Superior temporal gyrus (tissue), 1 donor: ENCODE measurements at regions not wholly inside any gene's neighbourhood (a gene's known extent, or its start where the extent isn't known, plus 50 kb on each side); places are given as distances from the start of the nearest gene placed in this dataset.
"Not testable (repeated sequence)": the region's sequence is repeated elsewhere in the genome, so short reads cannot be mapped to it uniquely, and the experiment has no call there.

Experiments
- DNase-seq: peaks from one replicate; pipeline ENCODE4 v3.0.0-alpha.2; 2016; ENCODE audit errors: extremely low spot score

DNA sequence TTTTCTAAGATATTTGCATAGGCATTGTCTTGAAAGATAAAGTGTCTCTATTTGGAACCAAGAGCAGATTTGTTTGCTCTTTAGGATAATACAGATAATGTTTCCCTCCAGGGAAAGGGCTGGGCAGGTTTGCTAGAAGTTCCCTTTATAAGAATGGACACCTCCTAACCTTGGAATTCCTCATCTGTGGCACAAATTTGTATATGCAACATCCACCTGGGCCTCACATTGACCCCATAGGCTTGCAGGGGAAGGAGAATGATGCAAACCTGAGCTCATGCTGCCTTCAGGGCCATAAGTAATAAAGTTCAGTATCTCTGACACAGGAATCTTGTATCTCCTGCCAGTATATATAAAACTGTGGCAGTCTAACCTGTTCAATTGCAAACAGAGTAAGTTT is 508.4 kb upstream of the MIR17HG start:
- no peak for DNase-seq

DNA sequence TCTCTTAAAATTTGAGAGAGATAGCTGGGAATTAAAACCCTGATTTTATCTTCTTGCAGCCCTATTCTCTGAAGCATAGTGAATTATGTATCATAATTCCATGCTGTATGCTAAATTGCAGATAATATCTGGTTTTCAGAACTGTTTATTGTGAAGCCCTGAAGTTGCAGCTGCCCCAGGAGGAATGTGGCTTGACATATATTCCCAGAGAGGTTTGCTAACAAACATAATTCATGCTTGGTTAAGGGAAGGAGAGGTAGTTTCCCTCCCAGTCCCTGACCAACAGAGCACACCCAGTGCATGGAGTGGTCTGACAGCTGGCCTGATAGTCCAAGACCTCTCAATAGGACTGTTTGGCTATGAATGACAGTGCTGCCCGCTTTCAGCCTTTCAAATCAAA is 500.6 kb upstream of the MIR17HG start:
- no peak for DNase-seq

DNA sequence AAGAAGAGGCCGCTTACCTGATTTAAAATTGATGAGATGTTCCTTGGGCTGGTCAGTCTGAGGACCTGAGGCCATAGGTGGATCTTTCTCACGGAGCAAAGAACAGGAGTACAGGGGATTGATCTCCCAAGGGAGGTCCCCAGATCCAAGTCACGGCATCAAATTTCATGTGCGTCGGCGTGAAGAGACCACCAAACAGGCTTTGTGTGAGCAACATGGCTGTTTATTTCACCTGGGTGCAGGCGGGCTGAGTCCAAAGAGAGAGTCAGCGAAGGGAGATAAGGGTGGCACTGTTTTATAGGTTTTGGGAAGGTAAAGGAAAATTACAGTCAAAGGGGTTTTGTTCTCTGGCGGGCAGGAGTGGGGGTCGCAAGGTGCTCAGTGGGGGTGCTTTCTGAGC is 493.8 kb upstream of the MIR17HG start:
- DNase-seq, result not testable (repeated sequence)

DNA sequence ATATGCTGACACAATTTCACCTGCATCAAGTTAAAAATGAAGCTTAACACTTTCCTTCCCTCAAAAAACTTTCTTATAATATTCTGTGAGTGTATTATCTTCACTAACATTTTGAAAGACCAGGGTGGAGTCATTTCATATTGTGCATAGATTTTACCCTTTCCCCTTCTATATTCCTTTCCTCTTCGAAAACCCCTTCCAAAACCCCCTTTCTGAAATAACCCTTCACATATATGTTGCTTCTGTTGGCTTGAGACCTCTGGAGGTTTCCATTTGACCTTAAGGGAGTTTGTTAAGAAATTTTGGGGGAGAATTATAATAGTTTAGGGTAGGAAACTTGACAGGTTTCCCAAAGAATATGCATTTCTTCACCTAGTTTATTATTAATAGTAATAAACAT is 489.6 kb upstream of the MIR17HG start:
- no peak for DNase-seq

DNA sequence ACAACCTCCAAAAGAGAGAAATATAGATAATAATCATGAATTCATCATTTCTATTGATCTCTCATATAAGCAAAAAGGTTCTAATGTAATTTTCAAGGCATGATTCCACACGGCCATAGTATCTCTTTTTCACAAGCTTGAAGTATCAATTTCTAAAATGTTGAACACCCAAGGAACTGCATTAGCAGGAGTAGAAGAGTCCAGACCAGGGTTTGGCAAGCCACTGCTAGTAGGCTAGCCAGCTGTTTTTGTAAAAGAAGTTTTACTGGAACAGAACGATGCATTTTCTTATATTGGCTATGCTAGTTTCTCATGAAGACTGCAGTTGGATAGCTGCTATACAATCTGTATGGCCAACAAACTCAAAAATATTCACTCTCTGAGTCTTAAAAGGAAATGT is 481.5 kb upstream of the MIR17HG start:
- DNase-seq, result no peak

DNA sequence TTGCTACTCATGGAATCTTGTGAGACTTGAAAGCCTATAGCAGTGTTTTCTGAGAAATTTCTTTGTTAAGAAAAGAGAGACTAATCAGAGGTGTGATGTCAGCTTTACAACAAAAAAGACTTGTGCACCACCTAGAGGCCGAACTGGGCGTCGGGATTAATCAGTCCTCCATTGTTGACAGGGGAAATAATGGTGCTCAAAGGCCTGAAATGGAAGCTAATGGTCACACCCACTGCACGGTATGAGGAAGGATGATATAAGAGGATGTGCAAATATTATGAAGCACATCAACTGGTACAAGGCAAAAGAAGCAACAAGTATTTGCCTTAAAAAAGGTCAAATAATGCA is 480.2 kb upstream of the MIR17HG start:
- peak; percentile 75 for DNase-seq

DNA sequence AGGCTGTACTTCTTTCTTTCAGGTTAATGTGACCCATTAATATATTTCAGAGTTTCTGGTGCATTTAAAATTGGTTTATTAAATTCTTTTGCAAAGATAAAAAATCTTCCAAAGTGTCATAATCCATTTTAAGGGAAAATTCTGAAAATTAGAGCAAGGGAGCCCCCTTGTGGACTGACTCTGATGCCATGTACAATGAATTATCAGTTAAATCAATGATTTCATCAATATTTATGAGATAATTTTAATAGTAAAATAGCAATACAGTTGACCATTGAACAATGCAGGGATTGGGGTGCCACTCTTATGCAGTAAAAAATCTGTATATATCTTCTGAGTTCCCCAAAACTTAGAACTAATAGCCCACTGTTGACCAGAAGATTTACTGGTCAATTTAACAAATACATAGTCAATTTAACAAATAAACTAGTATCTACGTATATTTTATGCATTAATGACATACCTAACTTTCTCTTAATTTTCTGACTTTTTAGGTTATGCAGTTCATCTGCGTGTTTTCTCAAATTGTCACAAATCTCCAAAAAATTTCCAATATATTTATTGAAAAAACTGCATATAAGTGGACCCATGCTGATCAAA is 479.1 kb upstream of the MIR17HG start:
- DNase-seq, result peak; percentile 72

DNA sequence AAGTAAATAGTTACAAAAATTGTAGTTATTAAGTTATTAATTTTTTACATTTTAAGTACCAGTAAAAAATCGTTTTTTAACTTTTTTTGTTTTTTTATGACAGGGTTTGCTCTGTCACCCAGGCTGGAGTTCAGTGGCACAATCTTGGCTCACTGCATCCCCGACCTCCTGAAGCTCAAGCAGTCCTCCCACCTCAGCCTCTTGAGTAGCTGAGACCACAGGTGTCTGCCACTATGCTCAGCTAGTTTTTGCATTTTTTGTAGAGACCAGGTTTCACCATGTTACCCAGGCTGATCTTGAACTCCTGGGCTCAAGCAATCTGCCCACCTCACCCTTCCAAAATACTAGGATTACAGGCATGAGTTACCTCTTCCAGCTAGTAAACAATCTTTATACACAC is 477.9 kb upstream of the MIR17HG start:
- no peak for DNase-seq

DNA sequence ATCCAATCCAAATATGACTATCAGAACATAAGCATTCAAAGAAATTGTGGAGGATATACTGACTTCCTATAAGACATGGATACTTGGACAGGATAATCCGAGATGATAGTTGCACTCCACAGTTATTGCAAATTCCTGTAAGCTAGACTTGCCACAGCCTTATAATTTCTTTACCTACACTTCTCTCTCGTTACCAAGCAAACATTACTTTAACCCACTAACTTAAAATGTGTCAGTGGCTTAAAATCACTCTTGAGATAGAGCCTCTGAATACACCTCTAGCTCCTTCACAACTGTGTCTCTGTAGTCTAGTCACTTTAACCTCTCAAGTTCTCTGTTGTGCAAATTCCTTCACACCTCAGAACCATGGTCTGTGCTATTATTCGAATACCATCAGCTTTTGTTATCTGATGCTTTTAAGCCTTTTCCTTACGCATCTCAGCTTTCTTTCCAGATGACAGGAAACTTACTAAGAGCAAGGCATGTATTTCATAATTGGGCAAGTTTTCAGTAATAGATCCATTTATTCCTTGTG is 474.9 kb upstream of the MIR17HG start:
- DNase-seq, result no peak

DNA sequence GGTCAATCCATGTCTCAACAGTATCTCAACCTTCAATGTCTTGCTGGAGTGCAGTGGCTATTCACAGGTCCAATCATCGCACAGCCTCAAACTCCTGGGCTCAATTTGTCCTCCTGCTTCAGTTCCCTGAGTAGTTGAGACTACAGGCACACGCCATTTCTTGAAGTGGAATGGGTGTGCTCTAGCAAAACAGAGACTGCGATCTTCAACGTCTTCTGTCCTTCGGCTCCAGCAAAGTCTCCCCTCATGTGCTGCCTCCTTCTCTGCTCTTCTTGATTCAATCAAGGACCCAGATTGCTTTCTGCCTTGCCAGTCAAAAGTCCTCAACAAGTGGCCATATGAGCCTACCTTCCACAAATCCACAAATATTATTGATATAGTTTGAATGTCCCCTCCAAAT is 466.7 kb upstream of the MIR17HG start:
- no peak for DNase-seq

DNA sequence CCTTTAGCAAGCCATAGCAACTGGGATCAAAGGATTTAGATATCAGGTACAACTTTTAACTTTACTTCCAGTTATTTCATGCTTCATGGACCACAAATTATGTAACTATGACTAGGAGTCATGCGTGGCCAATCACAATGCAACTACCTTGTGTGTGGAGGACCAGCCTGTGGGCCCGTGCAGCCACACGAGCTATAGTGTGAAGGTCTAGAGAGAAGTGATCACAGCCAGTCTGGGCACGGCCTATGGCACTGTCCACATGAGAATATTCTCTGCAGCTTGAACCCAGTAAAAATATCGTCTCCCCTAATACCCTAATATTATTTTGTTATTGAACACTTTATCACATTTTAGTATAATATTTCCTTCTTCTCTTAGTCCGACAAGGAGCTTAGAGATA is 464.9 kb upstream of the MIR17HG start:
- DNase-seq, result no peak

DNA sequence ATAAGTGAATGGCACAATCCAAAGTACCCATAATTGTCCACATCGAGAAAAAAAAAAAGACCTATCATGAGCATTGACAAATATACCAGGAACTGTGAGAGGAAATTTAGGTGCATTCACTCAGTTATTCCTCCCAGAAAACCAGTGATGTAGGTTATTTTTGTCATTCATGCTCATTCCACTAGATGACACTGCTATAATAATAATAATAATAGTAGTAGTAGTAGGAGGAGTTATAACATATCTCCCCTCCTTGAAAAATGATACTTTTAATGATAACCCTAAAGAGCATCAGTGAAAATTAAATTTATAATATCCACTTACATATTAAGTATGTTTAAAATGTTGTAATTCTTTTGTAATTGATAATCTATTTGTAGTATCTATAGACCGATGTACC is 463.9 kb upstream of the MIR17HG start:
- no peak for DNase-seq

DNA sequence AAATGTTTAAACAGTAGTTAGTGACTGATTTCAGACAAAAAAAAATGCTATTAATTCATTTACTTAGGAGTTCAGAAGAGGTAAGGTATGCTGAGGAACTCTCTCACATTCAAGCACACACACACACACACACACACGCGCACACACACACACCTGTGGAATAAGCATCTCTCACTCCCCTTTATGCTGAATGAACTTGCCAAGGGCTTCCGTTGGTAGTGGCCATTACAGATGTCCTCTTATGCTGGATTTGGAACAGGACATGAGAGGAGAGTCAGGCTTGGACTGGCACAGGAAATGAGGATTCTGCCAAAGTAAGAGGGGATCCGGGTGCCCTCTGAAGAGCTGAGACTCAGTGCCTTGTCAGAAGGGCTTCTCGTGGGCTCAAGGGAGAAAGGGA is 463.4 kb upstream of the MIR17HG start:
- DNase-seq, result no peak

DNA sequence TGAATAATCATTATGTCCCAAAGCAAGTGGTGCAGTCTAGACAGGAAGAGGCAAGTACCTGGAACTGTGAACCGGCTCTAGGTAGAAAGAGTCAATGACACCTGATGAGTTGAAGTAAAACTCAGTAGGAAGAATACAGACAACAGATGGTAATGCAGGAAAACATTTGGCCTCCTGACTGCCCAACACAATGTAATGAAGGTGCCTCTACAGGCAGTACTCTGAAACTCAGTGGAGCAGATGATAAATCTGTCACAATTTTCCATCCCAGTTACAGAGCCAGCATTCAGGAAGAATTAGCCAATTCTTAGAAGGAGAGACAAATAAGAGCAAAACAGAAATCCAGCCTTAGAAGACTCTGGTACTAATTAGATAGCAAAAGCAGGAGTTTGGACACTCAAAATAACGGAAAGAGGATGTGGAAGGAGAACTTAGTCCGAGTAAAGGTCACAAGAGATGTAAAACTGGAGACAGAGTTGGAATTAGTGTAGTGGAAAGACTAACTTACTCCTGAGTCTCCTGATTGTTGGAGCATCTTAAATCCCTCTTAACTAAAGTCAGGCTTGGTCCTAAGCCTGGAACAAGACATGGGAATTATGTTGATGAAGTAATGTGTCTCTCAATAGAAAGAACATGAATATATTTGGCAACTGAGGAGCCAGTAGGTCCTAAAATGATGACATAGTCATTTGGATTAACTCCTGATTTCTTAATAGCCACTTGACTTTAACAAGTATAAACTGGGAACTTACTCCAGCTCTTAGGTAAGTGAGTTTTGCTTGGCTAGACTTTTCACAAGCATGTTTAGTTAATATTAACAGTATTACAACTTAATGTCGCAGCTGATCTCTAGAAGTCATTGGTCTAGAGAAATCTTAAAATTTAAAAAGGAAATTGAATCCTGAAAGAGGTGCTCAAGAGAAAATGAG is 457.3 kb upstream of the MIR17HG start:
- DNase-seq, result no peak

DNA sequence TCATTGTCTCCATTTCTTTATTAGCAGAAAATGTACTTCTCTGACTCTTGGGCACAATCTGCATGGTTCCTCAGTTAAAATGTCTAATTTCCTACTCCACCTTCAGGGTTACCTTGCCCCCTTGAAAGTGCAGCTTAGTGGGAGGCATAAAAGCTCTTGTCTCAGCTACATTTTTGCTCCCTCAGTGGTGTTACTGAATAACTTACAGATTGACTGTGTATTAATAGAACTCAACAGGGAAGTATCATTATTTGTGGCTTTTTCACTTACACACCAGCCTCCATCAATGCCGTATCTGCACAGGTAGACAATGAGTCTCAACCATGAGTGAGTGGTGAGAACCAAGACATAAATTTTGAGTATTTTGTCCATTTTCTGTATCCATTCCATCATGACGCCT is 456.2 kb upstream of the MIR17HG start:
- DNase-seq, result no peak

DNA sequence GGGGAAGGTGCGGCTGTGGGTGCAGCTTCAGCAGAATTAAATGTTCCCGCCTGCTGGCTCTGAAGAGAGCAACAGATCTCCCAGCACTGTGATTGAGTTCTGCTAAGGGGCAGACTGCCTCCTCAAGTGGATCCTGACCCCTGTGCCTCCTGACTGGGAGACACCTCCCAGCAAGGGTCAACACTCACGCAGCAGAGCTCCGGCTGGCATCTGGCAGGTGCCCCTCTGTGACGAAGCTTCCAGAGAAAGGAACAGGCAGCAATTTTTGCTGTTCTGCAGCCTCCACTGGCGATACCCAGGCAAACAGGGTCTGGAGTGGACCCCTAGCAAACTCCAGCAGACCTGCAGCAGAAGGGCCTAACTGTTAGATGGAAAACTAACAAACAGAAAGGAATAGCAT is 454.3 kb upstream of the MIR17HG start:
- not testable (repeated sequence) for DNase-seq

DNA sequence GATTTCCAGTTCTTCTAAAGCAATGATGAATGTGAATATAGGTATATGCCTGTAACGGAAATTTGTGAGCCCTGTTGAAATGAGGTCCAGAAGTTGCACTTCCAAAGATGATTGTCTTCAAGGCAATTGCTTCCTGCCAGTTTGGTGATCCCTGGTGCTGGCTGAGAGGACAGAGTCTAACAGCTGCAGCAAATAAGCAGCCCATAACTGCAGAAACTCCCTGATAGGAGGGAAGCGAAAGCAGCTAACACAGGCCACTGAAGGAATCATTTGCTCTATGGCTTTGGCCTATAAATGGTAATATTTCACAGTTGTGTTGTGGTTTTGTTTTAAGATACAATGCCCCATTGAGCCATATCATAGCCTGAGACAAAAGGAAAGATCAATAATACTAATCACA is 451.5 kb upstream of the MIR17HG start:
- no peak for DNase-seq

DNA sequence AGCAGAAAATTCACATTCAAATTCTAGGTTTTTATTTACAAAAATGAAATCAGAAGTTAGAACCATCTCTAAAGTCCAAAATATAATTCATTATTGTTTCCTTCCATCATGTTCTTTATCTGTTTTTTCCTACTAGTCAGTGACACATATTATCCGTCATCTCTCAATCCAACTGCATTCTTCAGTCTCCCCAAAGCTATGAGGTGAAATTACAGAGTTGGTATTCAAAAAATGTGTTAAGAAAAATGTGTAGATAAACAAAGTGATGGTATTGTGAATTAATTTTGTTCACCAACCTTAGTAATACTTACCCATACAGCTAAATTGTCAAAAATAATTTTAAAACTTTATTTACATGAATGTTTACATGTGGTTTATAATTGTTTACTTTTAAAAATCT is 448.7 kb upstream of the MIR17HG start:
- DNase-seq, result no peak

DNA sequence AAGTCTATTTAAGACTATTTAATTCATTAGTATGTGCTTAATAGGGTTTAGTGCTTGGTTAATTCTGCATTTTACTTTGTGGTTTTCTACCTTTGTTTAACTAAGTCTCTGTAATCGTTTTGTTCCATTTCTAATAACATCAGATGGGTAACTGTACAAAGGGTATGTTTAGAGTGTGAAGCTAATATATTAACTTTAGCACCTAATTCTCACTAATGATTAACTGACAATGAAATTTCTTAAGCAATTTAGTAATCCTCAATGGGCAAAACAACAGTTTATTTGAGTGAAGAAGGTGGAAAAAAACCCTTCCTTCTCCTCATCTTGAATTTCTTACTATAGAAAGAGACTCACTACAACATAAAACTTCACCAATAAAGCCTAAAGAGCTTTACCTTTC is 448.1 kb upstream of the MIR17HG start:
- DNase-seq, result no peak

DNA sequence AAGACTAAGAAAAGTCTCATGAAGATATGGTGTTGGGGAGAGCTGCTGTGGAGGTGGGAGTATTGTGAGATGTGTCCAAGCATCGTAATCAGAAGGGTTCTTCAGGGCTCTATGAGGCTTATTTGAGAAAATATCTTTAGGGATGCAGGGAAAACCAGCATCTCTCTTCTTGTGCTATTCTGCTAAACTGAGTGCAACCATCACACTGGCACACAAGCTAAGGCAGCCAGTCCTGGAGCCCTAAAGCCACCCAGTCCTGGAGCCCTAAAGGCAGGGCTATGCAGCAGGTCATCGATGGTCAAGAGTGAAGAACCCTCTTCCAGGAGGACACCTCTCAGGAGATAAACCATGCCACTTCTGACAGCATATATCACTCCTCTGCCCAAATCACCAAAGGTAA is 445.2 kb upstream of the MIR17HG start:
- DNase-seq, result no peak

DNA sequence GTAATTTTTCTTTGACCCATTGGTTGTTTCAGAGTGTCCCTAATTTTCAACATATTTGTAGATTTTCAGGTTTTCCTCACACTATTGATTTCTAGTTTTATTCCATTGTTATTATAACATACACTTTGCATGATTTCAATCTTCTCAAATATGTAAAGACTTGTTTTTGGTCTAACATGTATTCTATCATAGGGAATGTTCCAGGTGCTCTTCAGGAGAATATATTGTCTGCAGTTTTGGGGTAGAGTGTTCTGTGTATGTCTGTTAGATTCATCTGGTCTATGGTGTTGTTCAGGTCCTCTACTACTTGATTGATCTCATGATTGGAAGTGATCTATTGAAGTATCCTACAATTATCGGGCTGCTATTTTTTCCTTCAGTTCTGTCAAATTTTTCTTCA is 440.9 kb upstream of the MIR17HG start:
- DNase-seq, result no peak

DNA sequence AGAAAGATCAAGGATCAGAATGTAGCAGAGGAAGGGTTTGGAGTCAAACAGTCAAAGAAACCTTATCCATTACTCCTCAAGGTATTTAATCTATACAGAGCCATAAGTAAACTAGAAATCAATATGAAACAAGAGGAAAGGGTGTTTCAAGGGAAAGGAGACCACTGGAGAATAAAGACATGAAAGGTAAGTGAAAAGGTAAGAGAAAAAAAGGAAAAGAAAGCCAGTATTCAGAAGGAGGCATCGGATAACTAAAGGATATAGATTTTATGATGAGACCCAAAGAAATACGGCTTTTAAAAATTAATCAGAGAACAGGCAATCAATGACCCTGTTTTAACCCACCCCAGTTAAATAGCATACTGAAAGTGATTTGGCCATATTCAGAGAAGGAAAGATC is 438.7 kb upstream of the MIR17HG start:
- DNase-seq, result no peak

DNA sequence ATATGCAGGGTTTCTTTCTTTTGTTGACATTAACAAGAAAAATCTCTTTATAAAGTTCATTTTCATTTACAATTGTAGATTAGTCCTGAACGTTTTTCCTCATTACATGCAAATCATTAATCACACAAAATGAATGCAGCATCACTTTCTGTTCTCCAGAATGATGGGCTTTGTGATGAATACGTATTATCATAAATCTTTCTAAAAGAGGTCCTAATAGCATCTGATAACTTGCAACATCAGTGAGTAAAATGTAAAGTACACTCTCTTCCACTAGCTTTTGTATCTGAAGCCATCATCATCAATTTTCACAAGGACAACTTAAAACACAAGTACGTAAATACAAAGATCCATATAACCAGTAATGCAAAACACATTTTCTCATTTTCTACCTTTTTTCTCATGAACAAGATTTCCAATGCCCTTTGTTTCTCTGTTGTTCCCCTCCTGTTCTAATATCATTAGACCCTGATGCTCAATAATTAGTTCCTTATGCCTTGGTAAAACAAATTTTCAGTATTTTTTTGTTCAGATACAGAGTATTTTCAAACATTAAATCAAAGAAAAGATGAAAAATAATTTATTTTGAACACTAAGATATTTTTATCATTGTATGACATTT is 437.4 kb upstream of the MIR17HG start:
- no peak for DNase-seq
